ENCODE measurements at regions not wholly inside any gene's neighbourhood (a gene's known extent, or its start where the extent isn't known, plus 50 kb on each side); places are given as distances from the start of the nearest gene placed in this dataset.

DNA sequence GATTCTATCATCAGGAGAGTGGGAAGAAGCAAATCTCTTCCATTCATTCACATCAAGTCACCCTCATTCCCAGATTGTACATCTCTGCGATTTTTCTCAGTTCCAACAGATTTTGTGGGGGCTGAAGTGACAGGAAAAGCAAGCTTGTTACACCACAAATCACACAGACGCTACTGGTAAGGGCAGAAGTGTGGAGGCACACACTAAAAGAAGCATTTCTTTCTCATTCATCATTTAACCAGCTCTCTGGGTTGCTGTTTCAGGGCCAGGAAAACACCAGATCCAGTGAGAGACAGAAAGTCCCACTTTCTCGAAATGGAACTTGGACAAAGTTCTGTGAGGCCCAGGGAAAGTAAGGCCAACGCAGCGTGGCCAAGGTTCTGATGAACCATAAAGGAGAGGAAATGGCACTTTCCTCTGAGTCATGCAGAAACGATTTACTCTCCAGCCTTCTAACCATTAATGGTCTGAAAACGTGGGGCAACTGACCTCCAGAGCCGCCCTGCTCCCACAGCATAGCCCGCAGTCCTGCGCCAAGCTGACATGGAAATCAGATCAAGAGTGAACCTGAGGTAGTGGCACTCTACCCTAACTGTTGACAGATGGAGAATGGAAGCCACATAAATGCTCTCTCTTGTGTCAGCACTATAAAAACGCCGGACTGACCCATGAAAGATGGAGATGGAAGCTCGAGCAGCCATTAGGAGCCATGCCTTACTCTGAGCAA lies 191.0 kb downstream of the C1D start:
- dilution Hi-C loops (cut with MboI; ENCODE audit: extremely low pct_ligation_motif_present, low sequenced_read_pairs) = no loop called here
- TSS peak; percentile 95 for BruUV-seq (replicated peaks)
- Histone ChIP-seq H3K27ac (ENCODE audit: insufficient read depth, low read depth, low read length) (peak overlapping the region; percentile 100), H3K9me1 (replicated peaks; ENCODE audit: control insufficient read depth, extremely low read depth, insufficient read depth, low read length) (no peaks in the 10 kb centered on the region), H3K36me3 (ENCODE audit: control insufficient read depth in 2 of 2, extremely low read depth in 1 of 2, insufficient read depth in 2 of 2, low read length in 2 of 2) (no peaks in the 10 kb centered on the region), H3K79me2 (ENCODE audit: control insufficient read depth, insufficient read depth, low read length) (no peaks in the 10 kb centered on the region), H3K4me2 (ENCODE audit: insufficient read depth, low read length) (peak overlapping the region; percentile 79), H3K4me3 (replicated peaks in 1 of 3; ENCODE audit: insufficient read depth in 1 of 3, low read depth in 1 of 3, low read length in 3 of 3) (peak overlapping the region in 1 of 3 experiments; percentile 37), H3K9me3 (replicated peaks; ENCODE audit: control insufficient read depth, insufficient read depth, low read length) (no peaks in the 10 kb centered on the region), H3K4me1 (ENCODE audit: control insufficient read depth, extremely low read depth, insufficient read depth, low read length) (peaks cover 38% of the 10 kb centered on the region), H2AFZ (ENCODE audit: low read depth, low read length) (peak overlapping the region; percentile 83), H4K20me1 (replicated peaks; ENCODE audit: control insufficient read depth, extremely low read depth, insufficient read depth, low read length) (no peaks in the 10 kb centered on the region), H3K9ac (replicated peaks; ENCODE audit: extremely low read depth, insufficient read depth, low read length) (peak overlapping the region; percentile 92), H3K27me3 (ENCODE audit: control insufficient read depth in 2 of 2, insufficient read depth in 2 of 2, low read length in 2 of 2) (no peaks in the 10 kb centered on the region)
- POLR2A ChIA-PET = interaction anchor here (1.1 to 1.9 kb wide), 3 partner anchors 12 to 126 kb away, joined by 3 to 10 read pairs (median 4); no protein-coding TSS in a partner anchor
- peak; percentile 47 for TF ChIP-seq MYC (IDR thresholded peaks at IDR 0.05; ENCODE audit: low read depth, low read length)
- TF ChIP-seq JUN (IDR thresholded peaks at IDR 0.05; ENCODE audit: borderline replicate concordance, insufficient read depth, insufficient read length, low read depth) = peak; percentile 80
- TF ChIP-seq EZH2 (IDR thresholded peaks at IDR 0.05; ENCODE audit: borderline replicate concordance, low read depth, low read length, severe bottlenecking) = no peak
- TF ChIP-seq POLR2A (IDR thresholded peaks at IDR 0.05; ENCODE audit: low read depth, low read length) = no peak
- TF ChIP-seq, protein P1, sequence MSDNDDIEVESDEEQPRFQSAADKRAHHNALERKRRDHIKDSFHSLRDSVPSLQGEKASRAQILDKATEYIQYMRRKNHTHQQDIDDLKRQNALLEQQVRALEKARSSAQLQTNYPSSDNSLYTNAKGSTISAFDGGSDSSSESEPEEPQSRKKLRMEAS (IDR thresholded peaks at IDR 0.05; ENCODE audit: insufficient read depth, insufficient read length) = no peak
- TF ChIP-seq, protein P2, sequence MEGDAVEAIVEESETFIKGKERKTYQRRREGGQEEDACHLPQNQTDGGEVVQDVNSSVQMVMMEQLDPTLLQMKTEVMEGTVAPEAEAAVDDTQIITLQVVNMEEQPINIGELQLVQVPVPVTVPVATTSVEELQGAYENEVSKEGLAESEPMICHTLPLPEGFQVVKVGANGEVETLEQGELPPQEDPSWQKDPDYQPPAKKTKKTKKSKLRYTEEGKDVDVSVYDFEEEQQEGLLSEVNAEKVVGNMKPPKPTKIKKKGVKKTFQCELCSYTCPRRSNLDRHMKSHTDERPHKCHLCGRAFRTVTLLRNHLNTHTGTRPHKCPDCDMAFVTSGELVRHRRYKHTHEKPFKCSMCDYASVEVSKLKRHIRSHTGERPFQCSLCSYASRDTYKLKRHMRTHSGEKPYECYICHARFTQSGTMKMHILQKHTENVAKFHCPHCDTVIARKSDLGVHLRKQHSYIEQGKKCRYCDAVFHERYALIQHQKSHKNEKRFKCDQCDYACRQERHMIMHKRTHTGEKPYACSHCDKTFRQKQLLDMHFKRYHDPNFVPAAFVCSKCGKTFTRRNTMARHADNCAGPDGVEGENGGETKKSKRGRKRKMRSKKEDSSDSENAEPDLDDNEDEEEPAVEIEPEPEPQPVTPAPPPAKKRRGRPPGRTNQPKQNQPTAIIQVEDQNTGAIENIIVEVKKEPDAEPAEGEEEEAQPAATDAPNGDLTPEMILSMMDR (IDR thresholded peaks at IDR 0.05; ENCODE audit: extremely low read depth in 1 of 2, insufficient read depth in 1 of 2, low read depth in 1 of 2, low read length in 2 of 2) = no peak
- TF ChIP-seq FOS (IDR thresholded peaks at IDR 0.05; ENCODE audit: borderline replicate concordance, insufficient read depth, low read length) = peak; percentile 92
- TF ChIP-seq GATA2 (IDR thresholded peaks at IDR 0.05; ENCODE audit: insufficient read depth, insufficient read length, low read depth, low read length) = peak; percentile 71
- TF ChIP-seq POLR2AphosphoS5 (IDR thresholded peaks at IDR 0.05; ENCODE audit: insufficient read depth, low read depth, low read length) = peak; percentile 76
- FAIRE-seq (peak; percentile 98), DNase-seq (ENCODE audit: low read depth, low spot score) (peak; percentile 84)
- CTCF ChIA-PET = interaction anchor here (0.9 to 4.5 kb wide), 8 partner anchors 9 to 159 kb away, joined by 4 to 42 read pairs (median 6); no protein-coding TSS in a partner anchor
- intact Hi-C loops (cut with micrococcal nuclease) = loop anchor here (1.0 to 10.0 kb wide), 6 partner anchors 26 to 1437 kb away; partner anchors contain the start of gene MEIS1
